Esophagus muscularis mucosa (tissue), 4 donors: ENCODE measurements at regions not wholly inside any gene's neighbourhood (a gene's known extent, or its start where the extent isn't known, plus 50 kb on each side); places are given as distances from the start of the nearest gene placed in this dataset.

Experiments used
- DNase-seq: peaks from one replicate; pipeline ENCODE4 v3.0.0-alpha.2; 2017; ENCODE audit errors: extremely low spot score
- H3K27ac ChIP-seq, 4 donors: fragments of 200-600 bp; sonication (generic); replicated peaks in 1 of 4; 1 replicate in 3 of 4; 2 replicates in 1 of 4; pipeline ENCODE4 v1.5.1; 2016 to 2019; ENCODE audit warnings: mild to moderate bottlenecking in 1 of 4
- H3K27me3 ChIP-seq, 4 donors: fragments of 200-600 bp; sonication (generic); one replicate each; pipeline versions ENCODE4 v1.5.1 to v1.6.0; 2016 to 2019
- H3K36me3 ChIP-seq, 4 donors: fragments of 200-600 bp; sonication (generic); one replicate each; pipeline ENCODE4 v1.5.1; 2016 to 2019
- H3K4me1 ChIP-seq, 4 donors: fragments of 200-600 bp; sonication (generic); one replicate each; pipeline ENCODE4 v1.5.1; 2016 to 2019
- H3K4me3 ChIP-seq, 4 donors: fragments of 200-600 bp; sonication (generic); 1 replicate in 2 of 4; 2 replicates in 2 of 4; pipeline ENCODE4 v1.5.1; 2016 to 2019; ENCODE audit warnings: mild to moderate bottlenecking in 4 of 4, moderate library complexity in 1 of 4
- H3K9me3 ChIP-seq, 4 donors: fragments of 200-600 bp; sonication (generic); 1 replicate in 3 of 4; 2 replicates in 1 of 4; pipeline ENCODE4 v1.5.1; 2016 to 2019
- CTCF ChIP-seq, 3 experiments: fragments of 200-600 bp in 2 of 3; fragments of 450-650 bp in 1 of 3; sonication (generic) in 2 of 3; IDR thresholded peaks; one replicate each; pipeline ENCODE4 v1.5.1; 2017 to 2019; ENCODE audit warnings: antibody characterized with exemption in 3 of 3, mild to moderate bottlenecking in 2 of 3, moderate library complexity in 1 of 3
- EP300 ChIP-seq: sonication (generic); formaldehyde crosslinking; IDR thresholded peaks from one replicate; pipeline ENCODE4 v1.6.1; 2017; ENCODE audit warnings: antibody characterized with exemption
- POLR2A ChIP-seq: fragments of 450-650 bp; IDR thresholded peaks from one replicate; pipeline ENCODE4 v1.6.1; 2017; ENCODE audit warnings: antibody characterized with exemption, moderate library complexity, mild to moderate bottlenecking, low read depth
- POLR2AphosphoS5 ChIP-seq, 2 donors: sonication (generic); formaldehyde crosslinking; IDR thresholded peaks; one replicate each; pipeline ENCODE4 v1.6.1; 2017; ENCODE audit warnings: antibody characterized with exemption in 2 of 2
- WGBS: methylation state at CpG from one replicate; pipeline ENCODE4 v1.1.5; 2018; 5-methylcytosine and 5-hydroxymethylcytosine counted together
- intact Hi-C: fragments of 100-400 bp; cut with DNase I; formaldehyde crosslinking; loops from one replicate; pipeline ENCODE4 v1.15.1; 2023

- WGBS = 93% methylated on average over 2 of the region's 2 CpGs
- H3K36me3 ChIP-seq = no peaks in the 10 kb centered on the region
- H3K27me3 ChIP-seq = no peaks in the 10 kb centered on the region
- intact Hi-C loops = no loop called here
- peaks cover 0 to 5% (median 0%) of the 10 kb centered on the region in 4 donors for H3K4me1 ChIP-seq
- no peak overlapping the region for H3K4me3 ChIP-seq
- DNase-seq = no peak
- no peak overlapping the region for H3K27ac ChIP-seq
- TF ChIP-seq POLR2AphosphoS5 (IDR thresholded peaks at IDR 0.05) = no peak
- no peak for TF ChIP-seq POLR2A
- TF ChIP-seq CTCF (IDR thresholded peaks at IDR 0.05) = no peak
- no peak for TF ChIP-seq EP300
- no peaks in the 10 kb centered on the region for H3K9me3 ChIP-seq
These were observed 105.6 kb upstream of the AP1S2 start for GRCh38 chrX:15960237-15960636.

GRCh38 chrX:15956681-15957080 lies 102.1 kb upstream of the AP1S2 start:
- Histone ChIP-seq H3K36me3 (no peaks in the 10 kb centered on the region), H3K4me1 (peaks cover 0 to 5% (median 0%) of the 10 kb centered on the region in 4 donors), H3K27ac (no peak overlapping the region), H3K9me3 (no peaks in the 10 kb centered on the region), H3K4me3 (no peak overlapping the region), H3K27me3 (no peaks in the 10 kb centered on the region)
- no peak for DNase-seq
- 72% methylated on average over 9 of the region's 9 CpGs for WGBS
- intact Hi-C loops = no loop called here
- TF ChIP-seq EP300 (no peak), POLR2AphosphoS5 (IDR thresholded peaks at IDR 0.05) (no peak), POLR2A (no peak), CTCF (IDR thresholded peaks at IDR 0.05) (no peak)

GRCh38 chrX:15953801-15954200 lies 99.2 kb upstream of the AP1S2 start:
- no peaks in the 10 kb centered on the region for H3K27me3 ChIP-seq
- no peaks in the 10 kb centered on the region for H3K9me3 ChIP-seq
- no peak overlapping the region for H3K4me3 ChIP-seq
- intact Hi-C loops = no loop called here
- WGBS = 68% methylated on average over 2 of the region's 2 CpGs
- H3K36me3 ChIP-seq = no peaks in the 10 kb centered on the region
- H3K27ac ChIP-seq = no peak overlapping the region
- TF ChIP-seq EP300 = no peak
- TF ChIP-seq CTCF (IDR thresholded peaks at IDR 0.05) = no peak
- no peak for TF ChIP-seq POLR2A
- no peak for TF ChIP-seq POLR2AphosphoS5 (IDR thresholded peaks at IDR 0.05)
- H3K4me1 ChIP-seq = peaks cover 0 to 5% (median 0%) of the 10 kb centered on the region in 4 donors
- no peak for DNase-seq

DNA sequence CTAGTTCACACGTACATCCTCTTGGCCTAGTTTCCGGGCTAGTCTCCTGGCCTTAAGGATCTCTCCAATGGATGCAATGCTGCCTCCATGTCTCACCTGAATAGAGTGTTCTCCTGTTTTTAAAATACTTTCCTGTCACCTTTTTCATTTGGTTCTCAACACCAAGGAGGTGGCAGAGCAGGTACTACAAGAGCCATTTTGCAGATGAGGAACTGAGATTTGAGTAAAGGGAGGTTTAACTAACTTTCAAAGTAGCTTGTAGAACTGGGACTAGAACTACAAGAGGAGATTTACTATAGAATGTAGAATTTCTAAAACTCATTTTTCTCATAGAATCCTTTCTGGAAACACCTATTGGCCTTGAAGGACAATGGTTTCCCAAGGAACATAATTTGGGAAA lies 97.6 kb upstream of the AP1S2 start:
- TF ChIP-seq POLR2A (no peak), EP300 (no peak), CTCF (IDR thresholded peaks at IDR 0.05) (no peak), POLR2AphosphoS5 (IDR thresholded peaks at IDR 0.05) (no peak)
- no peaks in the 10 kb centered on the region for H3K9me3 ChIP-seq
- WGBS = 93% methylated on average over 2 of the region's 2 CpGs

DNA sequence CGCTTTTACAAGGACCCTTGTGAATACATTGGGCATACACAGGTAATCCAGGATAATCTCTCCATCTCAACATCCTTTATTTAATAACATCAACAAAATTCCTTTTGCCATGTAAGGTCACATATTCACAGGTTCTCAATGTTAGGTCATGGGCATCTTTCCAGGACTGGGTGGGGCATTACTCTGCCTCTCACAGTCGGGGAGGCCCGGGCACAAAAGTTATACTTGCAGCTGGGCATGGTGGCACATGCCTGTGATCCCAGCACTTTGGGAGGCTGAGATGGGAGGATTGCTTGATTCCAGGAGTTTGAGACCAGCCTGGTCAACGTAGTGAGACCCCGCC lies 93.7 kb upstream of the AP1S2 start:
- WGBS = 83% methylated on average over 5 of the region's 5 CpGs
- H3K4me3 ChIP-seq = no peak overlapping the region
- intact Hi-C loops = no loop called here

More for the DNA sequence above, 97.6 kb upstream of the AP1S2 start:
- no peak overlapping the region for H3K27ac ChIP-seq
- no peaks in the 10 kb centered on the region for H3K36me3 ChIP-seq
- H3K4me3 ChIP-seq = no peak overlapping the region
- no peak for DNase-seq
- peaks cover 0 to 8% (median 0%) of the 10 kb centered on the region in 4 donors for H3K4me1 ChIP-seq
- intact Hi-C loops = no loop called here
- no peaks in the 10 kb centered on the region for H3K27me3 ChIP-seq

More for the DNA sequence above, 93.7 kb upstream of the AP1S2 start:
- Histone ChIP-seq H3K4me1 (peaks cover 0 to 3% (median 0%) of the 10 kb centered on the region in 4 donors), H3K27me3 (no peaks in the 10 kb centered on the region), H3K27ac (no peak overlapping the region), H3K9me3 (no peaks in the 10 kb centered on the region), H3K36me3 (no peaks in the 10 kb centered on the region)
- DNase-seq = no peak
- TF ChIP-seq CTCF (IDR thresholded peaks at IDR 0.05) (no peak), EP300 (no peak), POLR2AphosphoS5 (IDR thresholded peaks at IDR 0.05) (no peak), POLR2A (no peak)
